Stimulated activated naive CD4-positive, alpha-beta T cell (primary cell): ENCODE measurements at regions not wholly inside any gene's neighbourhood (a gene's known extent, or its start where the extent isn't known, plus 50 kb on each side); places are given as distances from the start of the nearest gene placed in this dataset.

Experiments used
- DNase-seq, 6 experiments: peaks; one replicate each; lab custom pipeline; 2025; lab: John Stamatoyannopoulos, UW

DNA sequence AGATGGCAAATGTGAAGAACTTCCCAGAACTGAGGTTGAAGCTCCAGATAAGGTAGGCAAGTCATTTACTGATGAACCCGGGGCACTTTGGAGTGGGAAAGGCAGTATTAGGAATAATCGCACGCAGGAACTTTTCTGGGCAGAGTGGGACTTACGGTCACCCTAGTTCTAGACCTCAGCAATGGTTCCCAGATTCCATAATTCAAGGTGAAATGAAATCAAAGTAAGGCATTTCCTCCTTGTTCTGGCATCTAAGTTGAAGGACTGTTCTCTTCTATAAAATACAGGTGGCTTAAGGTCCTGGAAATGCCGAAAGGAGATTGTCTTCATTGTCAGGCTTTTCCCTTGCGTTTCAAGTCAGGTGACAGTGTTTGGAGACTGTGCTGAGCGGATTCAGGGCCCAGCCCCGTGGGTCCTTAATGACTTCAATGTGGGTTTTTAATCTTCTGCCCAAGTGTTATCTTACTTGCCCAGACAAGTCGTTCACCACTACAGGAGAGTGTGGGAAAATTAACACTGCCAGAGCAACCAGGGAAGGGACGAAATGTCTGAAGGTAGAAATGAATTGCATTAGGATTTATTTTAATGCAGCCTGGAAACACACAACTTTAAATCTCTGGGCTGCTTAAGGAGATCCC is 52.1 kb upstream of the STOX2 start:
- DNase-seq = no peak

- no peak for DNase-seq
These were observed 51.6 kb upstream of the STOX2 start for GRCh38 chr4:183853548-183853940.
